Liver (tissue), 8 donors: ENCODE measurements at regions not wholly inside any gene's neighbourhood (a gene's known extent, or its start where the extent isn't known, plus 50 kb on each side); places are given as distances from the start of the nearest gene placed in this dataset.

Source experiments
- DNase-seq: peaks from one replicate; pipeline ENCODE4 v3.0.0-alpha.2; 2017; ENCODE audit warnings: low spot score
- H3K27ac ChIP-seq, 2 donors: one replicate each; pipeline ENCODE4 v1.7.0; 2013; ENCODE audit warnings: inconsistent platforms in 2 of 2, low read length in 2 of 2, control low read depth in 1 of 2, low read depth in 1 of 2, mild to moderate bottlenecking in 1 of 2
- H3K27me3 ChIP-seq, 4 donors: one replicate each; pipeline versions ENCODE4 v1.6.1 to v1.7.0; 2013; ENCODE audit warnings: low read length in 3 of 4, inconsistent platforms in 1 of 4, mild to moderate bottlenecking in 1 of 4, moderate library complexity in 1 of 4; ENCODE audit not compliant: control insufficient read depth in 4 of 4, insufficient read depth in 4 of 4
- H3K36me3 ChIP-seq, 4 donors: one replicate each; pipeline versions ENCODE4 v1.6.1 to v1.7.0; 2013; ENCODE audit warnings: low read length in 3 of 4, mild to moderate bottlenecking in 3 of 4, low read depth in 1 of 4, moderate library complexity in 1 of 4; ENCODE audit not compliant: control insufficient read depth in 4 of 4, insufficient read depth in 3 of 4
- H3K4me1 ChIP-seq, 4 donors: one replicate each; pipeline versions ENCODE4 v1.6.1 to v1.7.0; 2013; ENCODE audit warnings: low read length in 3 of 4, mild to moderate bottlenecking in 3 of 4, moderate library complexity in 1 of 4; ENCODE audit not compliant: control insufficient read depth in 4 of 4, insufficient read depth in 4 of 4
- H3K4me3 ChIP-seq, 3 donors: one replicate each; pipeline versions ENCODE4 v1.6.1 to v1.7.0; 2013; ENCODE audit warnings: low read length in 3 of 3, control low read depth in 1 of 3, low read depth in 1 of 3, mild to moderate bottlenecking in 1 of 3
- H3K9ac ChIP-seq, 2 donors: one replicate each; pipeline ENCODE4 v1.7.0; 2013; ENCODE audit warnings: low read length in 2 of 2, mild to moderate bottlenecking in 2 of 2, moderate library complexity in 2 of 2, control low read depth in 1 of 2, low read depth in 1 of 2
- H3K9me3 ChIP-seq, 4 donors: one replicate each; pipeline versions ENCODE4 v1.6.1 to v1.7.0; 2013; ENCODE audit warnings: low read length in 3 of 4; ENCODE audit not compliant: control insufficient read depth in 4 of 4
- ATF3 ChIP-seq: IDR thresholded peaks from 2 replicates; pipeline ENCODE4 v1.6.1; 2016; ENCODE audit warnings: antibody characterized with exemption
- CTCF ChIP-seq: fragments of 150-350 bp; IDR thresholded peaks from 2 replicates; pipeline ENCODE4 v1.5.1; 2017; ENCODE audit warnings: improper control_type of control experiment, low read depth, low read length; ENCODE audit not compliant: missing input control
- EGR1 ChIP-seq, 2 donors: IDR thresholded peaks; 2 replicates each; pipeline ENCODE4 v1.6.1; 2016 to 2018; ENCODE audit warnings: antibody characterized with exemption in 2 of 2, low read depth in 2 of 2
- FOXA1 ChIP-seq: IDR thresholded peaks from 2 replicates; pipeline ENCODE4 v1.6.1; 2016; ENCODE audit warnings: antibody characterized with exemption
- FOXA2 ChIP-seq: IDR thresholded peaks from 2 replicates; pipeline ENCODE4 v1.6.1; 2016; ENCODE audit warnings: antibody characterized with exemption
- GABPA ChIP-seq, 2 donors: IDR thresholded peaks in 1 of 2; conservative IDR thresholded peaks in 1 of 2; 2 replicates each; pipeline ENCODE4 v1.6.1; 2016; ENCODE audit warnings: antibody characterized with exemption in 2 of 2, mild to moderate bottlenecking in 1 of 2, moderate library complexity in 1 of 2
- HNF4A ChIP-seq, 2 donors: conservative IDR thresholded peaks; 2 replicates each; pipeline ENCODE4 v1.6.1; 2016; ENCODE audit warnings: antibody characterized with exemption in 2 of 2, mild to moderate bottlenecking in 2 of 2
- HNF4G ChIP-seq: IDR thresholded peaks from 2 replicates; pipeline ENCODE4 v1.6.1; 2016; ENCODE audit warnings: antibody characterized with exemption
- JUND ChIP-seq, 2 donors: IDR thresholded peaks; 2 replicates each; pipeline ENCODE4 v1.6.1; 2016; ENCODE audit warnings: antibody characterized with exemption in 2 of 2
- NR2F2 ChIP-seq: IDR thresholded peaks from 2 replicates; pipeline ENCODE4 v1.6.1; 2016; ENCODE audit warnings: antibody characterized with exemption
- RAD21 ChIP-seq, 2 donors: IDR thresholded peaks; 2 replicates each; pipeline ENCODE4 v1.6.1; 2016; ENCODE audit warnings: antibody characterized with exemption in 2 of 2, mild to moderate bottlenecking in 2 of 2
- RXRA ChIP-seq, 2 donors: IDR thresholded peaks; 2 replicates each; pipeline ENCODE4 v1.6.1; 2017 to 2018; ENCODE audit warnings: antibody characterized with exemption in 2 of 2, mild to moderate bottlenecking in 1 of 2
- SP1 ChIP-seq: IDR thresholded peaks from 2 replicates; pipeline ENCODE4 v1.6.1; 2018; ENCODE audit warnings: antibody characterized with exemption, mild to moderate bottlenecking
- TAF1 ChIP-seq: conservative IDR thresholded peaks from 2 replicates; pipeline ENCODE4 v1.6.1; 2016; ENCODE audit warnings: antibody characterized with exemption, mild to moderate bottlenecking
- YY1 ChIP-seq: IDR thresholded peaks from 2 replicates; pipeline ENCODE4 v1.6.1; 2016; ENCODE audit warnings: antibody characterized with exemption, mild to moderate bottlenecking
- ZBTB33 ChIP-seq: IDR thresholded peaks from 2 replicates; pipeline ENCODE4 v1.6.1; 2016; ENCODE audit warnings: antibody characterized with exemption
- WGBS: extraction: QIAGEN DNeasy Blood & Tissue Kit; methylation state at CpG from one replicate; pipeline ENCODE4 v1.1.7; 2013; 5-methylcytosine and 5-hydroxymethylcytosine counted together
- TF ChIP-seq, protein P1 (sequence below): IDR thresholded peaks from 2 replicates; pipeline ENCODE4 v1.6.1; 2016; ENCODE audit warnings: antibody characterized with exemption, mild to moderate bottlenecking
- TF ChIP-seq, protein P2 (sequence below): IDR thresholded peaks from 2 replicates; pipeline ENCODE4 v1.6.1; 2016; ENCODE audit warnings: antibody characterized with exemption
- donor health status: healthy.
- donor health status: healthy.
- donor health status: healthy.
- donor health status: healthy.
- donor health status: healthy.

GRCh38 chr16:52141871-52142270 lies 405.1 kb downstream of the TOX3 start:
- WGBS: 53% methylated on average over 4 of the region's 4 CpGs
- TF ChIP-seq EGR1 (IDR thresholded peaks at IDR 0.05; ENCODE audit: low read depth in 2 of 2): no peak
- no peak for TF ChIP-seq TAF1
- TF ChIP-seq GABPA (IDR thresholded peaks at IDR 0.05 in 1 of 2, conservative IDR thresholded peaks at IDR 0.05 in 1 of 2): no peak
- no peak for TF ChIP-seq ZBTB33
- no peak for TF ChIP-seq RAD21 (IDR thresholded peaks at IDR 0.05)
- no peak for TF ChIP-seq SP1
- TF ChIP-seq, protein P1, sequence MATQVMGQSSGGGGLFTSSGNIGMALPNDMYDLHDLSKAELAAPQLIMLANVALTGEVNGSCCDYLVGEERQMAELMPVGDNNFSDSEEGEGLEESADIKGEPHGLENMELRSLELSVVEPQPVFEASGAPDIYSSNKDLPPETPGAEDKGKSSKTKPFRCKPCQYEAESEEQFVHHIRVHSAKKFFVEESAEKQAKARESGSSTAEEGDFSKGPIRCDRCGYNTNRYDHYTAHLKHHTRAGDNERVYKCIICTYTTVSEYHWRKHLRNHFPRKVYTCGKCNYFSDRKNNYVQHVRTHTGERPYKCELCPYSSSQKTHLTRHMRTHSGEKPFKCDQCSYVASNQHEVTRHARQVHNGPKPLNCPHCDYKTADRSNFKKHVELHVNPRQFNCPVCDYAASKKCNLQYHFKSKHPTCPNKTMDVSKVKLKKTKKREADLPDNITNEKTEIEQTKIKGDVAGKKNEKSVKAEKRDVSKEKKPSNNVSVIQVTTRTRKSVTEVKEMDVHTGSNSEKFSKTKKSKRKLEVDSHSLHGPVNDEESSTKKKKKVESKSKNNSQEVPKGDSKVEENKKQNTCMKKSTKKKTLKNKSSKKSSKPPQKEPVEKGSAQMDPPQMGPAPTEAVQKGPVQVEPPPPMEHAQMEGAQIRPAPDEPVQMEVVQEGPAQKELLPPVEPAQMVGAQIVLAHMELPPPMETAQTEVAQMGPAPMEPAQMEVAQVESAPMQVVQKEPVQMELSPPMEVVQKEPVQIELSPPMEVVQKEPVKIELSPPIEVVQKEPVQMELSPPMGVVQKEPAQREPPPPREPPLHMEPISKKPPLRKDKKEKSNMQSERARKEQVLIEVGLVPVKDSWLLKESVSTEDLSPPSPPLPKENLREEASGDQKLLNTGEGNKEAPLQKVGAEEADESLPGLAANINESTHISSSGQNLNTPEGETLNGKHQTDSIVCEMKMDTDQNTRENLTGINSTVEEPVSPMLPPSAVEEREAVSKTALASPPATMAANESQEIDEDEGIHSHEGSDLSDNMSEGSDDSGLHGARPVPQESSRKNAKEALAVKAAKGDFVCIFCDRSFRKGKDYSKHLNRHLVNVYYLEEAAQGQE: no peak
- TF ChIP-seq, protein P2, sequence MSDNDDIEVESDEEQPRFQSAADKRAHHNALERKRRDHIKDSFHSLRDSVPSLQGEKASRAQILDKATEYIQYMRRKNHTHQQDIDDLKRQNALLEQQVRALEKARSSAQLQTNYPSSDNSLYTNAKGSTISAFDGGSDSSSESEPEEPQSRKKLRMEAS: no peak
- TF ChIP-seq FOXA2: no peak
- TF ChIP-seq NR2F2: no peak
- TF ChIP-seq RXRA (IDR thresholded peaks at IDR 0.05): no peak
- TF ChIP-seq HNF4A (conservative IDR thresholded peaks at IDR 0.05): no peak
- no peak for TF ChIP-seq FOXA1
- no peak for TF ChIP-seq ATF3
- no peak for TF ChIP-seq YY1
- no peak for TF ChIP-seq JUND (IDR thresholded peaks at IDR 0.05)
- no peak for TF ChIP-seq CTCF
- TF ChIP-seq HNF4G: no peak
- Histone ChIP-seq H3K27me3 (no peaks in the 10 kb centered on the region), H3K9me3 (no peaks in the 10 kb centered on the region), H3K36me3 (no peaks in the 10 kb centered on the region), H3K27ac (no peak overlapping the region), H3K4me3 (no peak overlapping the region), H3K9ac (no peak overlapping the region), H3K4me1 (no peaks in the 10 kb centered on the region)
- no peak for DNase-seq

DNA sequence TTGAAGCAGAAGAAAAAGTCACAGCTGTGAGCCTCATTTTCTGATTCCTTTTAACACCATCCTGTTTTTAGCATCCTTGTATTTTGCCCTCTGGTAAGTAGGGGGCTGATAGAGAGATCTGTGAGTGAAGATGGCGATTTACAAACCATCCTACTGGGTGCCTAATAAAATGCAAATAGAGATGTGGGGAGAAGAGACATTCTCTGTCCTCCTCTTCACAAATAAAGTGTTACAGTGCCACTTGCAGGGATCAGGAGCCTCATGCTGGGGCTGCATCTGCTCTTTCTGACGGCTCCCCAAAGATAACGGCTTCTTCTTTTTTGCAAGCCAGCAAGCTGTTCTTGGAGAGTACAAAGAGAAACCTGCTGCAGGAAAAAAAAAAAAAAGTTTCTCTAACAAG lies 418.6 kb downstream of the TOX3 start:
- Histone ChIP-seq H3K27ac (no peak overlapping the region), H3K9me3 (no peaks in the 10 kb centered on the region), H3K4me3 (no peak overlapping the region), H3K36me3 (no peaks in the 10 kb centered on the region), H3K4me1 (no peaks in the 10 kb centered on the region), H3K27me3 (no peaks in the 10 kb centered on the region), H3K9ac (no peak overlapping the region)
- 57% methylated on average over 3 of the region's 3 CpGs for WGBS
- DNase-seq: no peak
- TF ChIP-seq, protein P2: no peak
- TF ChIP-seq TAF1: no peak
- TF ChIP-seq CTCF: no peak
- no peak for TF ChIP-seq ZBTB33
- no peak for TF ChIP-seq HNF4G
- no peak for TF ChIP-seq EGR1 (IDR thresholded peaks at IDR 0.05; ENCODE audit: low read depth in 2 of 2)
- no peak for TF ChIP-seq FOXA1
- TF ChIP-seq ATF3: no peak
- no peak for TF ChIP-seq HNF4A (conservative IDR thresholded peaks at IDR 0.05)
